ENCODE measurements at regions not wholly inside any gene's neighbourhood (a gene's known extent, or its start where the extent isn't known, plus 50 kb on each side); places are given as distances from the start of the nearest gene placed in this dataset.

- no peak for DNase-seq
Observed at GRCh38 chr1:79604490-79605198, 598.1 kb upstream of the ADGRL4 start.

DNA sequence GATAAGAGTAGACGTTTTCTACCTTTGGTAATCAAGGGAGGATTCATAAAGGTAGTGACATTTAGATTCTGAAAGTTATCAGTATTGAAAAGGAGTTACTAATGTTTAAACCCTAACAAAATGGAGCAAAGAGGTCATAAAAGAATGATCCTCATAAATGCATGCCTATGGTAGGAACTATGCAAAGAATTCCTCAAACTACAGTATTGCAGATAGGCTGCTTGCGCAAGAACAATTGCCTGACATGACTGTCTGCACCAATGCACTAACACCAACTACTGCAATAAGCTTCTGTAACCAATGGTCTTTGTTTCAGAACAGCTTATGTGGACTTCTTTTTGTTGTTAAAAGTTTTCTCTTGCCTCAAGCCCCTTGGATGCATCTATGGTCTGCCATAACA is 597.3 kb upstream of the ADGRL4 start:
- no peak for DNase-seq

GRCh38 chr1:79599257-79599656 is 592.7 kb upstream of the ADGRL4 start:
- no peak for DNase-seq

DNA sequence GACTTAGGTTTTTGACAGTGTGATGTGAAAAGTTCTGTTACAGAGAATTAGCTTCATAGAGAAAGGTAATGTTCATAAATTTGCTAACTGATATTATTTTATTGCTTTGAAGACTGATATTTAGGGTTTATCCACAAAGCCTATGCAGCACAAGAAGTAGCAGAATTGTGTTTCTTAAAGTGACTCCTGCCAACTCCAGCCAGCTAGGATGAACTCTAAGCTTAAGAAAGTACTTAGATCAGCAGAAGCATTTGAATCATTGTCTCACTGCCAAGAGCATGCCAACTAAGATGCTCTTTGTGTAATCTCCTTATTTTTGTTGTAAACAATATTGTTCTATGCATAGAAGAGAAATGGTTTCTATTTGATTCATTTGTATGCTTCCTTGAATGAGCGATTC is 589.4 kb upstream of the ADGRL4 start:
- no peak for DNase-seq

DNA sequence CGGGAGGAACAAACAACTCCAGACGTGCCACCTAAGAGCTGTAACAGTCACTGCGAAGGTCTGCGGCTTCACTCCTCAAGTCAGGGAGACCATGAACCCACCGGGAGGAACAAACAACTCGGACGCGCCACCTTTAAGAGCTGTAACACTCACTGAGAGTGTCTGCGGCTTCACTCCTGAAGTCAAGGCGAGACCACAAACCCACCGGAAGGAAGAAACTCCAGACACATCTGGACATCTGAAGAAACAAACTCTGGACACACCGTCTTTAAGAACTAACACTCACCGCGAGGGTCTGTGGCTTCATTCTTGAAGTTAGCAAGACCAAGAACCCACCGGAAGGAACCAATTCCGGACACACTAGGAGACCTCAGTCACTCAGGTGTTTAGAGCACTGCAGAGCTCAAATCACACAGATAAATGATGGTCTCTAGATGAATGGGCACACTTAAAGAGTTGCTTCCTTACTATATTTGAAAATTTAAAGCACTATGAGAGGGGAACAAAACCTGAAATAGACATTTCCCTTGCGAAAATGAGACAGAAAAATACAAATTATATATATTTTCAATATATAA is 587.7 kb upstream of the ADGRL4 start:
- DNase-seq: no peak

GRCh38 chr1:79592707-79593106 is 586.2 kb upstream of the ADGRL4 start:
- no peak for DNase-seq

- DNase-seq: no peak
Observed at GRCh38 chr1:79588719-79589118, 582.2 kb upstream of the ADGRL4 start.

DNA sequence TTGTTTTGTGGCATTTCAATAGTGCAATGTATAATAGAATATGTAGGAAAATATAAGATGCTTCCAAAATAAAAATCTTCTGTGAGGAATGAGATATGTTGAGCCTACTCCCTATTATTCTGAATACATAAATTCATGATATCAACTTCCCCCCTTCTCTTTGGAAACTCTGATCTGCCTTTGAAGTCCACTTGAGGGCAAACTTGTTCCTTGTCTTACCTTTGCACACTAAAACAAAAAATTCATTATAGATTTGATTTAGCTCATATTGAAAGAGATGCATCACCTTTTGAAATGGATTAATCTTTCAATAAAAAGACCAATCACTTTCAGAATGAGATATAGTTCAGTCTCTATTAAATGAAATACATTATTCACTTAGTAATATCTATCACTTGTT is 580.7 kb upstream of the ADGRL4 start:
- no peak for DNase-seq

- DNase-seq: no peak
Observed at GRCh38 chr1:79585801-79586200, 579.3 kb upstream of the ADGRL4 start.

DNA sequence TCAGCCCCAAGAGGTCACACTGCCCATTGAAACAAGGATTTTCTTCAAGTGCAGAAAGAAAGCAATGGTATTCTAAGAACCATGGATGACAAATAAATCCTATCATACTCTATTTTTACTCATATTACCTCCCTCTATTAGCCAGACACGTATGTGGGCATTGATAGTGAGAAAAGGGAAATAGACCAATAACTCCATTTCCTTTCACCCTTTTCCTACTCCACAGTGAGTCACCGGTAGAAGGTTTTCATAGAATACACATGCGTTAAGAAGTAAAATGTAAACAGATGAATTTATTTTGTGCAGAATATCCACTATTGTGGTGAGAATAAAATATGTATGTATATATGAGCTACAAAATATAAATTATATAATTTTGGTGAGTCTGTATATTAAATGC is 568.9 kb upstream of the ADGRL4 start:
- no peak for DNase-seq

DNA sequence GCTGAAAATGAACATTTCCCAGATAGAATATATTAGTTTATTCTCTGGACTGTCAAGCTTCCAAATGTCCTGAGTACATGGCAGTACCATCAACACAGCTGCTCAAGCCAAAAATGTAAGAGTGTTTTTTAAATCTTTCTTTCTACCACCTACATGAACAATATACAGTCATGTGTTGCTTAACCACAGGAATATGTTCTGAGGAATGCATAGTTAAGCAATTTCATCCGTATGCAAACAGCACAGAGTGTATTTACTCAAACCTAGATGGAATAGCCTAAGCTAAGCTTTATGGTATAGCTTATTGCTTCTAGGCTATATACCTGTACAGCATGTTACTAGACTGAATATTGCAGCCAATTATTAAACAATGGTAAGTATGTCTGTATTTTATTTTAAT is 561.9 kb upstream of the ADGRL4 start:
- DNase-seq: no peak

DNA sequence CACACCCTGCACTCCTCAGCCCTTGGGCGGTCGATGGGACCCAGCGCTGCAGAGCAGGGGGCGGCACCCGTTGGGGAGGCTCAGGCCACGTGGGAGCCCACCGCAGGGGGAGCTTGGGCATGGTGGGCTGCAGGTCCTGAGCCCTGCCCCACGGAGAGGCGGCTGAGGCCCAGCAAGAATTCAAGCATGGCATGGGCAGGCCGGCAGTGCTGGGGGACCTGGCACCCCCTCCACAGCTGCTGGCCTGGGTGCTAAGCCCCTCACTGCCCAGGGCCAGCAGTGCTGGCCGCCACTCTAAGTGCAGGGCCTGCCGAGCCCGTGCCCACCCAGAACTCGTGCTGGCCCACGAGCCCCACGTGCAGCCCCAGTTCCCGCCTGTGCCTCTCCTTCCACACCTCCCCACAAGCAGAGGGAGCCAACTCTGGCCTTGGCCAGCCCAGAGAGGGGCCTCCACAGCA is 555.0 kb upstream of the ADGRL4 start:
- no peak for DNase-seq

DNA sequence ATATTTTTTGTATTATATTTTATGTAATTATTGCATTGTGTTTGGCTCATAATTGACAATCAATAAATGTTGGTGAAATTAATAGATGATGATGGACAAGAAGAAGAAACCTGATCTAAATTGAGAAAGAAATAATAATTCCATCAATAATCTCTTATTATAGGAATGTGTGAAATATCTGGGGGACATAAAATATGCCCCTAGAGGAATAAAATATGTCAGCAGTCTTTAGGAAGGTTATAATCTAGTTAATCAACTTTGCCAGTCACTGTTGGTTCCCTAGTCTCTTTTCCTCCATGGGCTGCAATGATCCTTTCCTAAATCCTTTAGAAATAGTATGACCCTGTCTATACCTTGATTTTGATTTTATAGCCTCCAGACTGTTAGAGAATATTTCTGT is 549.7 kb upstream of the ADGRL4 start:
- DNase-seq: no peak

- no peak for DNase-seq
Observed at GRCh38 chr1:79554688-79555087, 548.2 kb upstream of the ADGRL4 start.

GRCh38 chr1:79551321-79551720 is 544.8 kb upstream of the ADGRL4 start:
- DNase-seq: no peak

- no peak for DNase-seq
Observed at GRCh38 chr1:79550402-79550801, 543.9 kb upstream of the ADGRL4 start.

DNA sequence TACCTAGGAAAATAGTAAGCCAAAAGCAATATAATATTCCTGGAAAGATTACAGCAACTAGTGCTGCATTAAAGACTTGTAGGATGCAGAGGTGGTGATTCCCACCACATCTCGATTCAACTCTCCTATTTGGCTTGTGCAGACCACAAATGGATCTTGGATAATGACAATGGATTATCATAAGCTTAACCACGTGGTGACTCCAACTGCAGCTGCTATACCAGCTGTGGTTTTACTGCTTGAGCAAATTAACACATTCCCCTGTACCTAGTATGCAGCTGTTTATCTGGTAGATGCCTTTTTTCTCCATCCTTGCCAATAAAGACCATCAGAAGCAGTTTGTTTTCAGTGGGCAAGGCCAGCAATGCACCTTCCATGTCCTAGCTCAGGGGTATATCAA is 542.7 kb upstream of the ADGRL4 start:
- DNase-seq: no peak

DNA sequence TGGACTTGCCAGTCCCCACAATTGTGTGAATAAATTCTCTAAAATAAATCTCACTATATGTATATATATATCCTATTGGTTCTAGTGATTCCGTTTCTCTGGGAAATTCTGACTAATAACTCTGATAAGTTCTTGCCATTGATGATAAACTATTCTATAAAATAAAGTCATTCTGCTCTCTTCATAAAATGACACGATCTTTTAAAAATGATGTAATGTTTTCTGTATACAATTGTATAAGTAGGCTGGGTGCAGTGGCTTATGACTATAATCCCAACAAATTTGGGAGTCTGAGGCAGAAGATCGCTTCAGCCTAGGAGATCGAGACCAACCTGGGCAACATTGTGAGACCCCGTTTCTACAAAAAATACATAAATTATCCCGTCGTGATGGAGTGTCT is 541.0 kb upstream of the ADGRL4 start:
- no peak for DNase-seq

GRCh38 chr1:79543394-79543793 is 536.9 kb upstream of the ADGRL4 start:
- DNase-seq: no peak

GRCh38 chr1:79539001-79539400 is 532.5 kb upstream of the ADGRL4 start:
- no peak for DNase-seq

DNA sequence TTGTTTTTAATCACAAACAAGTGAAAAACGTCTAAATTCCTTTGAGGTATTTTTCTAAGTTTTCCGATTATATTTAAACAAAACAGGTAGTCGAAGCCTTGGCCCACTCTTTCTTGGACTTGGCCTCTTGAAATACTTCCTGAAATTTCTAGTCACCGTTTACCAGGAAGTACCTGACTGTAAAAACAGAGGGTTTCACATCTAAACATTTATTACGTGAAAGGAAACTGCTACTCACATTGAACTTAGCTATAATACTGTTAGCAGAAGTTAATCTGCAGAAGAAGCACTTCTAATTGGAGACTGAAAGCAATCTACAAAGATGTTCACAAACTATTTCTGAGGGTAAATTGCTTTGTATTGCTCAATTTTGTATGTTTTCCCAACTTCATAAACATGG is 526.0 kb upstream of the ADGRL4 start:
- no peak for DNase-seq

GRCh38 chr1:79531790-79532189 is 525.3 kb upstream of the ADGRL4 start:
- DNase-seq: no peak

DNA sequence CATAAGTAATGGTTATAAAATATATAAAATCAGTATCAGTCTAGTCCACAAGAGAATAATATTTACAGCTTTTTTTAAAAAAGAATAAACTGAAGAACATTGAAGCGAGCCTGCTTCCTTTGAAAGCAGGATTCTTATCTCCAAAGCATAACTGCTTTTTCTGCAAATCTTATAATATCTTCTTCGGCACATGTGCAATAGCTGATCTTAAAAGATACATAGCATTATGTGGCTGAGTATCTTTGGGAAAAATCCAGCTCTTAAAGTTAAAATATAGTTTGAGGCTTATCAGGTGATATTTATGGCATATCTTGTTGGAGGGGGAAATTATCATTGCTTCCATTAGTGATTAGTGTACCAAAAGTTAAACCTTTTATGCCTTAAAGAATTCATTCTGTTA is 523.9 kb upstream of the ADGRL4 start:
- no peak for DNase-seq

DNA sequence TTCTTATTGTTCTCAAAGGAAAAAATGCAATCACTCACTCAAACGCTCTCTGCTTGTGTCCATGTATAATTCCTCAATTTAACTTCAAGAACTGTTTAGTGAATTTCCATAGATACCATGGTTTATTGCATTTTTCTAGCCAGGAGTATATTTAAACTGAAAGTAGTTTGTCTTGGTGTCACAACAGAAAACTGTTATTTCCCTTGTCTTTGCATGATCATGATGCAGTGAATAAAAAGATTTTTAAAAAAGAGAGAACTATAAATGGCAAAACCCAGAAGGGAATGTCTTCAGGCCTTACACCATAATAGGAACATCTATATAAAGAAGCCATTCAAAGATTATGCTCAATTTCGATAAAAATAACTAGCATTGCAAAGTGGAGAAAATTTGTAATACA is 523.5 kb upstream of the ADGRL4 start:
- DNase-seq: no peak

DNA sequence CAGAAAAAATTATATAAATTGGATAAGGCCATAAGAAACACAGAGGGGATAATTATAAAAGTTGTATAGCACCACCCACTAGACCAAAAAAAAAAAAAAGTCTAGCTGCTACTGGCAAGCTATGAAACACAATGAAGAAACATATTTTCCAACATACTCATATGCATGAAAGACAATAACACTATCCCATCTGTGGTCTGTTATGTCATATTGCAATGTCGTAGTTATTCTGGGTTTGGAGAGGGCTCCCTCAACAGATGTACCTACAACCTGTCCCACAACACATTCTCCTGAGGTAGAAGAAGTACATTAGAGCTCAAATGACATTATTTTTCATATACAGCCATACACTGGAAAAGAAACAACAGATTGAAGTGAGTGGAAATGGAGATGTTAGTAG is 517.6 kb upstream of the ADGRL4 start:
- DNase-seq: no peak
